DND-41 (cell line): ENCODE measurements at regions not wholly inside any gene's neighbourhood (a gene's known extent, or its start where the extent isn't known, plus 50 kb on each side); places are given as distances from the start of the nearest gene placed in this dataset.

ENCODE experiments used
- ATAC-seq: fragments of 200-7000 bp; cut with Tn5 transposase; 3 replicates; pipeline ENCODE4 v1.9.1; 2021; ENCODE audit warnings: low read depth; ENCODE audit not compliant: insufficient read depth
- DNase-seq: peaks from one replicate; pipeline ENCODE4 v3.0.0-alpha.2; 2020
- H2AFZ ChIP-seq: 2 replicates; pipeline ENCODE4 v1.6.0; 2012; ENCODE audit warnings: low read depth, low read length
- H3K27ac ChIP-seq: 2 replicates; pipeline ENCODE4 v1.5.1; 2012; ENCODE audit warnings: low read length, inconsistent platforms
- H3K27me3 ChIP-seq: fragments of 200-600 bp; sonication (generic); 2 replicates; pipeline ENCODE4 v1.6.0; 2012; ENCODE audit warnings: low read length, mild to moderate bottlenecking, inconsistent platforms; ENCODE audit not compliant: insufficient read depth, poor library complexity
- H3K36me3 ChIP-seq: 2 replicates; pipeline ENCODE4 v1.5.1; 2012; ENCODE audit warnings: low read length, inconsistent platforms; ENCODE audit not compliant: insufficient read depth
- H3K4me1 ChIP-seq: 2 replicates; pipeline ENCODE4 v1.5.1; 2012; ENCODE audit warnings: mild to moderate bottlenecking, low read length; ENCODE audit not compliant: insufficient read depth
- H3K4me2 ChIP-seq: 2 replicates; pipeline ENCODE4 v1.6.0; 2012; ENCODE audit warnings: mild to moderate bottlenecking, moderate library complexity, low read length, inconsistent platforms; ENCODE audit not compliant: insufficient read depth
- H3K4me3 ChIP-seq, 2 experiments: fragments of 200-600 bp in 1 of 2; shearing (Covaris generic) in 1 of 2; 2 replicates each; pipeline ENCODE4 v1.5.1; 2012 to 2016; ENCODE audit warnings: inconsistent platforms in 2 of 2, low read length in 2 of 2, mild to moderate bottlenecking in 2 of 2, low read depth in 1 of 2, moderate library complexity in 1 of 2
- H3K79me2 ChIP-seq: 2 replicates; pipeline ENCODE4 v1.6.0; 2012; ENCODE audit warnings: low read length, inconsistent platforms; ENCODE audit not compliant: insufficient read depth
- H3K9ac ChIP-seq: 2 replicates; pipeline ENCODE4 v1.6.0; 2012; ENCODE audit warnings: low read depth, mild to moderate bottlenecking, inconsistent platforms, low read length, moderate library complexity
- H3K9me3 ChIP-seq: 2 replicates; pipeline ENCODE4 v1.5.1; 2012; ENCODE audit warnings: low read length, moderate library complexity, mild to moderate bottlenecking, inconsistent platforms; ENCODE audit not compliant: insufficient read depth, severe bottlenecking
- H4K20me1 ChIP-seq: 2 replicates; pipeline ENCODE4 v1.6.0; 2012; ENCODE audit warnings: low read length; ENCODE audit not compliant: insufficient read depth
- CTCF ChIP-seq: IDR thresholded peaks from 2 replicates; pipeline ENCODE4 v1.5.1; 2012; ENCODE audit warnings: borderline replicate concordance, low read length, moderate library complexity, mild to moderate bottlenecking; ENCODE audit not compliant: poor library complexity, severe bottlenecking; ENCODE audit errors: extremely low read depth
- EZH2 ChIP-seq: IDR thresholded peaks from 3 replicates; pipeline ENCODE4 v1.6.1; 2012; ENCODE audit warnings: borderline replicate concordance, low read depth, mild to moderate bottlenecking, moderate library complexity, low read length, inconsistent platforms; ENCODE audit not compliant: severe bottlenecking

- no peak for DNase-seq
- H3K9me3 ChIP-seq, result no peaks in the 10 kb centered on the region
- no peaks in the 10 kb centered on the region for H4K20me1 ChIP-seq
- no peak overlapping the region for H3K4me2 ChIP-seq
- no peak overlapping the region for H2AFZ ChIP-seq
- no peak overlapping the region for H3K27ac ChIP-seq
- TF ChIP-seq EZH2, result no peak
- no peak for TF ChIP-seq CTCF
- H3K36me3 ChIP-seq, result no peaks in the 10 kb centered on the region
- H3K4me3 ChIP-seq, result no peak overlapping the region
- no peak overlapping the region for H3K9ac ChIP-seq
- ATAC-seq, result no peak
- H3K27me3 ChIP-seq, result no peaks in the 10 kb centered on the region
- no peaks in the 10 kb centered on the region for H3K79me2 ChIP-seq
- 0 out of 2 replicates have a peak, but pooled peaks cover 2% of the 10 kb centered on the region for H3K4me1 ChIP-seq
Measured at GRCh38 chr2:223166215-223166493, 114.2 kb downstream of the KCNE4 start.

- 0 out of 2 replicates have a peak, but pooled peaks cover 2% of the 10 kb centered on the region for H3K4me1 ChIP-seq
- H3K36me3 ChIP-seq, result no peaks in the 10 kb centered on the region
- no peak for DNase-seq
- H3K79me2 ChIP-seq, result no peaks in the 10 kb centered on the region
- H3K9ac ChIP-seq, result no peak overlapping the region
- H3K27me3 ChIP-seq, result no peaks in the 10 kb centered on the region
- no peak overlapping the region for H3K27ac ChIP-seq
- TF ChIP-seq EZH2 (no peak), CTCF (no peak)
- H3K4me2 ChIP-seq, result no peak overlapping the region
- no peak overlapping the region for H2AFZ ChIP-seq
- H4K20me1 ChIP-seq, result no peaks in the 10 kb centered on the region
- H3K9me3 ChIP-seq, result no peaks in the 10 kb centered on the region
- H3K4me3 ChIP-seq, result no peak overlapping the region
- no peak for ATAC-seq
Measured at GRCh38 chr2:223166983-223167650, 115.1 kb downstream of the KCNE4 start.

- no peak for ATAC-seq
Measured at GRCh38 chr2:223169830-223170605, 118.0 kb downstream of the KCNE4 start.

More at GRCh38 chr2:223169830-223170605, 118.0 kb downstream of the KCNE4 start:
- no peak overlapping the region for H3K4me3 ChIP-seq
- H4K20me1 ChIP-seq, result no peaks in the 10 kb centered on the region
- H3K36me3 ChIP-seq, result no peaks in the 10 kb centered on the region
- H3K27ac ChIP-seq, result no peak overlapping the region
- no peaks in the 10 kb centered on the region for H3K27me3 ChIP-seq
- no peaks in the 10 kb centered on the region for H3K79me2 ChIP-seq
- H3K4me2 ChIP-seq, result no peak overlapping the region
- H3K4me1 ChIP-seq, result 0 out of 2 replicates have a peak, but pooled peaks cover 2% of the 10 kb centered on the region
- no peak overlapping the region for H2AFZ ChIP-seq
- no peaks in the 10 kb centered on the region for H3K9me3 ChIP-seq
- H3K9ac ChIP-seq, result no peak overlapping the region
- no peak for TF ChIP-seq CTCF
- no peak for TF ChIP-seq EZH2
- DNase-seq, result no peak
